GM19240 (cell line): ENCODE measurements at regions not wholly inside any gene's neighbourhood (a gene's known extent, or its start where the extent isn't known, plus 50 kb on each side); places are given as distances from the start of the nearest gene placed in this dataset.
"Not testable (repeated sequence)": the region's sequence is repeated elsewhere in the genome, so short reads cannot be mapped to it uniquely, and the experiment has no call there.

Experiments used
- DNase-seq: peaks from one replicate; pipeline ENCODE4 v3.0.0; 2011; ENCODE audit warnings: low spot score; ENCODE audit not compliant: insufficient read length

GRCh38 chr2:209277444-209277843, 146.4 kb upstream of the MAP2 start:
- no peak for DNase-seq

- no peak for DNase-seq
Observed at GRCh38 chr2:209298601-209299000, 125.2 kb upstream of the MAP2 start.

- DNase-seq: not testable (repeated sequence)
Observed at GRCh38 chr2:209299478-209299877, 124.4 kb upstream of the MAP2 start.

- DNase-seq: not testable (repeated sequence)
Observed at GRCh38 chr2:209300766-209301165, 123.1 kb upstream of the MAP2 start.

GRCh38 chr2:209305026-209305425, 118.8 kb upstream of the MAP2 start:
- DNase-seq: no peak

GRCh38 chr2:209305746-209306196, 118.1 kb upstream of the MAP2 start:
- DNase-seq: no peak

- no peak for DNase-seq
Observed at GRCh38 chr2:209307161-209308001, 116.5 kb upstream of the MAP2 start.

- no peak for DNase-seq
Observed at GRCh38 chr2:209308415-209308814, 115.4 kb upstream of the MAP2 start.

GRCh38 chr2:209311948-209312347, 111.9 kb upstream of the MAP2 start:
- no peak for DNase-seq

GRCh38 chr2:209312450-209312849, 111.4 kb upstream of the MAP2 start:
- DNase-seq: not testable (repeated sequence)

- no peak for DNase-seq
Observed at GRCh38 chr2:209314653-209315052, 109.2 kb upstream of the MAP2 start.

GRCh38 chr2:209316141-209316540, 107.7 kb upstream of the MAP2 start:
- DNase-seq: no peak

- no peak for DNase-seq
Observed at GRCh38 chr2:209321076-209321475, 102.8 kb upstream of the MAP2 start.

GRCh38 chr2:209321581-209321980, 102.3 kb upstream of the MAP2 start:
- no peak for DNase-seq

GRCh38 chr2:209322041-209322440, 101.8 kb upstream of the MAP2 start:
- no peak for DNase-seq

- no peak for DNase-seq
Observed at GRCh38 chr2:209322905-209323512, 100.8 kb upstream of the MAP2 start.

- no peak for DNase-seq
Observed at GRCh38 chr2:209323738-209324137, 100.1 kb upstream of the MAP2 start.

- no peak for DNase-seq
Observed at GRCh38 chr2:209324281-209324680, 99.6 kb upstream of the MAP2 start.

- no peak for DNase-seq
Observed at GRCh38 chr2:209331291-209331844, 92.5 kb upstream of the MAP2 start.

- DNase-seq: peak; percentile 4
Observed at GRCh38 chr2:209334188-209335017, 89.4 kb upstream of the MAP2 start.

- DNase-seq: no peak
Observed at GRCh38 chr2:209340522-209340921, 83.3 kb upstream of the MAP2 start.

- no peak for DNase-seq
Observed at GRCh38 chr2:209344349-209344748, 79.5 kb upstream of the MAP2 start.
